CD4-positive, alpha-beta T cell treated with Interleukin-17A for 1 hour (primary cell): ENCODE measurements at regions not wholly inside any gene's neighbourhood (a gene's known extent, or its start where the extent isn't known, plus 50 kb on each side); places are given as distances from the start of the nearest gene placed in this dataset.
"Not testable (repeated sequence)": the region's sequence is repeated elsewhere in the genome, so short reads cannot be mapped to it uniquely, and the experiment has no call there.

ENCODE experiments used
- DNase-seq: peaks from one replicate; pipeline ENCODE4 v3.0.0-alpha.2; 2020

GRCh38 chr2:143840194-143840593 is 679.7 kb downstream of the ZEB2 start:
- no peak for DNase-seq

GRCh38 chr2:143839456-143839855 is 680.5 kb downstream of the ZEB2 start:
- no peak for DNase-seq

DNA sequence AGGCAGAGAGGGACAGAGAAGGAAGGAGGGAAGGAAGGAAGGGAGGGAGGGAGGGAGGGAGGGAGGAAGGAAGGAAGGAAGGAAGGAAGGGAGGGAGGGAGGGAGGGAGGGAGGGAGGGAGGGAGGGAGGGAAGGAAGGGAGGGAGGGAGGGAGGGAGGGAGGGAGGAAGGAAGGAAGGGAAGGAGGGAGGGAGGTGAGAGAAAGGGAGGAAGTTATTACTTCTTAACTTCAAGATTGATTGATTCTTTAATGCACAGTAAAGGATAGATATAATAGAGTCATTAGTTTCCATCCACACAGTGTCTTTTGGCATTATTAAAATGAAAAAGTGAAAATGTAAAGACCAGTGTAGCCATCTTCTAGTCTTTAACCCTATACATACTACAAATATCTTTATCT is 682.9 kb downstream of the ZEB2 start:
- not testable (repeated sequence) for DNase-seq

GRCh38 chr2:143835481-143835880 is 684.4 kb downstream of the ZEB2 start:
- DNase-seq: no peak

DNA sequence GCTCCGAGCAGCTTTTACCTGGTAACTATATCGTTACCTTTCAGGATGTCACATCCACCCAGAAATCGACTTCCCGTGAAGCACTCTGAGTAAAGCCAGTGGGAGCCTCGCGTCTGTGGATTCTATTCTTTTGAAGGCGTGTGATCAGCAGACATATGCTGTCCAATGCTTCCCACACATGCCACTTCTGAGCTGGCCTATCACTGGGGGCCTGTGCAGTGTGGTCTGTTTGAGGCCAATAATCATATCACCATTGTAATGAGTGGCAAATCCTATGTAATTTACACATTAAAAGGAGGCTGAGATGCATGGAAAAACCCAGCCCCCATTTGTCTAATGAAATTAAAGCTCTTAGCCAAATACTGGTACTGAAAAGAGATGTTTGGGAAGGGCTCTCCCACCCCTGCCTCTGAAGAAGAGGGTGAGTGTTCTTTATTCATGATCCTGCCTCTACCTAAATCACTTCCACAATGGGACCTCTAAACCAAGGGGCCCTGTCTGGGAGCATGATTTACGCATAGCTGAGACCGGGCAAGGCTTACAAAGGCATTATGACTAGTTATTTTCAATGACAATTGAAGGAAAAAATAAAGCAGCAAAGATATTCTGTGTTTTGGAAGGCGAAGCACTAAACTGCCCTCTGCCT is 686.8 kb downstream of the ZEB2 start:
- DNase-seq: no peak

- no peak for DNase-seq
These were observed 689.4 kb downstream of the ZEB2 start for GRCh38 chr2:143830476-143830875.

- DNase-seq: no peak
These were observed 691.0 kb downstream of the ZEB2 start for GRCh38 chr2:143828763-143829537.

GRCh38 chr2:143824791-143825190 is 695.1 kb downstream of the ZEB2 start:
- DNase-seq: no peak

DNA sequence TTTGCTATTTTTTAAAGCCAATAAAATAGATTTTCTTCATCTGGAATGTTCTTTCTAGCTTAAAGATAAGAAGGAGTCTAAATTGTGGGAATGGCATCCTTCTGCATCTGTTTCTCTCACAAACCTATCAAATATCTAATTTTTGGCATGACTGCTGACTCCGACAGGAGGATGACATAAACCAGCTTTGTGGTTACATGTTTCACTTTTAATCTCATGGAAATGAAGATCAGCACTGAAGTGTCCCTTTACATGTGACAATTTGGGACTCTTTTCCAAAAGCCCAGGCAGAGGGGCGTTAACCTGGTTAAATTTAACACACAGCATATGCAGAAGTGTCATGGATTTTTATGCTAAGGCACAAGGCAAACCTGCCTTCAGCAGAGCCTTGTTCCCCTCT is 694.7 kb downstream of the ARHGAP15 start:
- no peak for DNase-seq

DNA sequence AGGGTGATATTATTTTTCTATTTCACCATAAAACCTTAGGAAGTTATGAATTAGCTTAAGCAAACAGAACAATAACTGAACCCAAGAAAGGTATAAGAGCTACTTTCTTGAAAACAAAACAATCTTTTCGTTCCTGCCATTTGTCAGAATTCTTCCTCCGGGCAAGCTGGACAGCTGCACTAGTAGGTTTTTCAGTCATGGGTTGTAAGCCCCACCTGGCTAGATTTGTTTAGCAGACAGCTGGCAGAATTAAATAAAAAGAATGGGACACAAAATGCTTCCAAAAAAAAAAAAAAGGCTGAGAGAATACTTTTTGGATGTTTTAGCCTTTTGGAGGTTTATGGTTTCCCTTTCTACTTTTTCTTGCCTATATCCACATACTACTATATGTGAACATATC is 694.1 kb downstream of the ARHGAP15 start:
- no peak for DNase-seq

DNA sequence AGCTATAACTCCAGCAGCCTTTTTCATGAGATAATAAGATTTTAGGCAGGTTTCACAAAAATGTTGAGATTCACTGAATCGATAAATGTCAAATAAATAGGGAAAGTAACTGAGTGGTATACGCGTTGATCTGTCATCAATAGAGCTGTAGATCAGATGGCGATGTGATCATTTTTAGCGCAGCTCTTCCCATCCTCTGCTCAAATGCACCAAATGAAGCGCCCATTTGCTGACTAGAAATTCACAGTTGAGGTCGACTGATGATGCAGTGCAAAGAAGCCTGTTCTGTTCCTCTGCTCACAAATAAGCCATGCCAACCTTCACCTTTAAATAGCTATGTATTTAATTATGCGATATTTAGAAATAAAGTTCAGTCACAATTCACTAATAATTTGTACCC is 693.5 kb downstream of the ARHGAP15 start:
- no peak for DNase-seq

DNA sequence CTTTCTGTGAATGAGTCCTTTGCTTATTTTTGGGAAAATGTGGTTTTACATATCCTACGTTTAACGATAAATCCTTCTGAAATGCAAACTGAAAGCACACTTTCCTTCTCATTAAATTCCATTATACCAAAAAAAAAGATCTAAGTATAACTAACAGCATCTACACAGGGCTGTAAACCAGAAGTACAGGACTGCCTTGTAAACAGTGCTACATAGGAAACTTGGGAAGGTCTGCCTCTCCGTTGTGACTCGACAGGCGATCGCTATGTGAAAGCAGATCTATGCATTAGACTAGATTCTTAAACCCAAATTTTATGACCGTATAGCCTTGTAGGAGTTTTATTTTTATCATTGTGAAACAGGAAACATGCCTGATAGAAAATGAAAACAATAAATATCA is 690.5 kb downstream of the ARHGAP15 start:
- no peak for DNase-seq

DNA sequence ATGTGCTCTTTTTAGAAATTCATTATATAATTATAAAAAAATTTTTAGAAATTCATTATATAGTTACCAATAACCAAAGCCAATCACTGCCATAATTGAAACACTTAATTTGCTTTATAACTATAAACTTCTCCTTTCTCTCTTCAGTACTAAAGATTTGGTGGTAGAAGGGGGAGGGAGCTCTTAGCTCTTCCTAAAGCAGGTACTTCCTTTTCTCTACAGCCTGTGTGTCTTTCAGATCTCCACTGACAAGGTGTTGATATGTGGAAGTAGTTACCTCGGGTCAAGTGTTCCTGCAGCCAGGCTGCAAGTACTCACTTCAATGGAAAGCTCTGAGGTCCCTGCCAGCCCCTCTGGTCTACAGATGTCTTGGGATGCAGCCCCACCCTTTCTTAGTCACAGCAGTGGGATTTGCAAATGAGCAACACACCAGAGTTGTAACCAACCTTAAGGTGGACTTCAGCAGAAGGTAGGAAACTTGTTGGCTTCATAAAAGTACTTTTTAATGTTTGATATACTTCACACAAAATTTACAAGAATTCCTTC is 690.0 kb downstream of the ARHGAP15 start:
- DNase-seq: no peak
